ENCODE measurements at regions not wholly inside any gene's neighbourhood (a gene's known extent, or its start where the extent isn't known, plus 50 kb on each side); places are given as distances from the start of the nearest gene placed in this dataset.
"Not testable (repeated sequence)": the region's sequence is repeated elsewhere in the genome, so short reads cannot be mapped to it uniquely, and the experiment has no call there.

DNA sequence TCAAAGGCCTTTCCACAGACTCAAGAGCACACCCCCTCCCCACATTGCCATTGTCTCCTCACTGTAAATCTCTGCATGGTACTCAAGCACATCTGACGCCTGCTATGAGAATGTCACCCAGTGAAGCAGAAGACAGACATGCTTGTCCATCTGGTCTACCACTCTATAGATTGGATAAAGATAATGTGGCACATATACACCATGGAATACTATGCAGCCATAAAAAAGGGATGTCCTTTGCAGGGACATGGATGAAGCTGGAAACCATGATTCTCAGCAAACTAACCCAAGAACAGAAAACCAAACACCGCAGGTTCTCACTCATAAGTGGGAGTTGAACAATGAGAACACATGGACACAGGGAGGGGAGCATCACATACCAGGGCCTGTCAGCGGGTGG is 503.4 kb upstream of the RUNX1 start:
- TF ChIP-seq, protein P1, sequence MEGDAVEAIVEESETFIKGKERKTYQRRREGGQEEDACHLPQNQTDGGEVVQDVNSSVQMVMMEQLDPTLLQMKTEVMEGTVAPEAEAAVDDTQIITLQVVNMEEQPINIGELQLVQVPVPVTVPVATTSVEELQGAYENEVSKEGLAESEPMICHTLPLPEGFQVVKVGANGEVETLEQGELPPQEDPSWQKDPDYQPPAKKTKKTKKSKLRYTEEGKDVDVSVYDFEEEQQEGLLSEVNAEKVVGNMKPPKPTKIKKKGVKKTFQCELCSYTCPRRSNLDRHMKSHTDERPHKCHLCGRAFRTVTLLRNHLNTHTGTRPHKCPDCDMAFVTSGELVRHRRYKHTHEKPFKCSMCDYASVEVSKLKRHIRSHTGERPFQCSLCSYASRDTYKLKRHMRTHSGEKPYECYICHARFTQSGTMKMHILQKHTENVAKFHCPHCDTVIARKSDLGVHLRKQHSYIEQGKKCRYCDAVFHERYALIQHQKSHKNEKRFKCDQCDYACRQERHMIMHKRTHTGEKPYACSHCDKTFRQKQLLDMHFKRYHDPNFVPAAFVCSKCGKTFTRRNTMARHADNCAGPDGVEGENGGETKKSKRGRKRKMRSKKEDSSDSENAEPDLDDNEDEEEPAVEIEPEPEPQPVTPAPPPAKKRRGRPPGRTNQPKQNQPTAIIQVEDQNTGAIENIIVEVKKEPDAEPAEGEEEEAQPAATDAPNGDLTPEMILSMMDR (IDR thresholded peaks at IDR 0.05): not testable (repeated sequence)
- not testable (repeated sequence) for TF ChIP-seq REST (IDR thresholded peaks at IDR 0.05; ENCODE audit: insufficient read depth in 1 of 2, low read depth in 2 of 2, low read length in 1 of 2); POLR2AphosphoS5 (IDR thresholded peaks at IDR 0.05; ENCODE audit: low read depth, low read length)
